SK-N-SH (cell line): ENCODE measurements at regions not wholly inside any gene's neighbourhood (a gene's known extent, or its start where the extent isn't known, plus 50 kb on each side); places are given as distances from the start of the nearest gene placed in this dataset.

Experiments
- CTCF ChIA-PET: fragments of 300-600, 350-600 bp; formaldehyde crosslinking; extraction: SDS; loops from one replicate; lab custom pipeline; 2021; lab: Yijun Ruan, JAX
- POLR2A ChIA-PET: fragments of 350-600 bp; sonication (Branson Sonifier 250); formaldehyde crosslinking; extraction: SDS; loops from one replicate; lab custom pipeline; 2020; ENCODE audit warnings: antibody characterized with exemption, inconsistent platforms; lab: Yijun Ruan, JAX
- DNase-seq: peaks from one replicate; pipeline ENCODE4 v3.0.0; 2012
- H2AFZ ChIP-seq: fragments of 200-600 bp; sonication (generic); 2 replicates; pipeline ENCODE4 v1.8.1; 2016; ENCODE audit warnings: antibody characterized with exemption, mild to moderate bottlenecking, low read depth
- H3F3A ChIP-seq: fragments of 200-600 bp; sonication (generic); replicated peaks from 2 replicates; pipeline ENCODE3; 2016; ENCODE audit warnings: antibody characterized with exemption, mild to moderate bottlenecking; ENCODE audit not compliant: insufficient read depth
- H3K27ac ChIP-seq, 2 experiments: fragments of 200-500 bp in 1 of 2; fragments of 200-600 bp in 1 of 2; sonication (Bioruptor generic) in 1 of 2; sonication (generic), shearing (Covaris generic) in 1 of 2; 2 replicates each; pipeline versions ENCODE4 v1.5.1 to v1.6.1; 2014 to 2016; ENCODE audit warnings: low read depth in 2 of 2, inconsistent platforms in 1 of 2, low read length in 1 of 2, mild to moderate bottlenecking in 1 of 2, mixed read lengths in 1 of 2
- H3K27me3 ChIP-seq: fragments of 200-600 bp; sonication (generic), shearing (Covaris generic); 2 replicates; pipeline ENCODE4 v1.6.1; 2016; ENCODE audit warnings: mixed run types; ENCODE audit not compliant: insufficient read depth
- H3K36me3 ChIP-seq, 2 experiments: fragments of 200-500 bp in 1 of 2; fragments of 200-600 bp in 1 of 2; sonication (Bioruptor generic) in 1 of 2; sonication (generic) in 1 of 2; replicated peaks in 1 of 2; 2 replicates each; pipeline versions ENCODE3 to v1.5.1; 2014 to 2016; ENCODE audit warnings: low read length in 1 of 2, mild to moderate bottlenecking in 1 of 2; ENCODE audit not compliant: insufficient read depth in 2 of 2, control insufficient read depth in 1 of 2
- H3K4me1 ChIP-seq, 2 experiments: fragments of 200-500 bp in 1 of 2; fragments of 200-600 bp in 1 of 2; sonication (Bioruptor generic) in 1 of 2; sonication (generic), shearing (Covaris generic) in 1 of 2; 2 replicates each; pipeline versions ENCODE4 v1.5.1 to v1.6.1; 2014 to 2016; ENCODE audit warnings: low read depth in 1 of 2, low read length in 1 of 2, mixed run types in 1 of 2; ENCODE audit not compliant: insufficient read depth in 2 of 2, control insufficient read depth in 1 of 2
- H3K4me2 ChIP-seq: fragments of 200-600 bp; sonication (generic), shearing (Covaris generic); 2 replicates; pipeline ENCODE4 v1.6.1; 2017; ENCODE audit warnings: mixed run types
- H3K4me3 ChIP-seq, 2 experiments: fragments of 200-500 bp in 1 of 2; fragments of 200-600 bp in 1 of 2; sonication (Bioruptor generic) in 1 of 2; sonication (generic), shearing (Covaris generic) in 1 of 2; 2 replicates each; pipeline versions ENCODE4 v1.5.1 to v1.8.1; 2014 to 2016; ENCODE audit warnings: low read depth in 2 of 2, inconsistent platforms in 1 of 2, low read length in 1 of 2, mild to moderate bottlenecking in 1 of 2, mixed read lengths in 1 of 2, moderate library complexity in 1 of 2
- H3K79me2 ChIP-seq: fragments of 200-600 bp; sonication (generic); 2 replicates; pipeline ENCODE4 v1.8.1; 2017; ENCODE audit warnings: mild to moderate bottlenecking; ENCODE audit not compliant: insufficient read depth
- H3K9ac ChIP-seq: fragments of 200-600 bp; sonication (generic); 2 replicates; pipeline ENCODE4 v1.6.1; 2017; ENCODE audit warnings: mixed run types
- H3K9me2 ChIP-seq: fragments of 200-600 bp; sonication (generic); 2 replicates; pipeline ENCODE4 v1.6.1; 2017; ENCODE audit warnings: mixed run types
- H3K9me3 ChIP-seq: fragments of 200-600 bp; sonication (generic); 2 replicates; pipeline ENCODE4 v1.6.1; 2017; ENCODE audit warnings: mixed run types, mild to moderate bottlenecking, moderate library complexity
- H4K20me1 ChIP-seq: fragments of 200-600 bp; sonication (generic); 2 replicates; pipeline ENCODE4 v1.6.1; 2017; ENCODE audit warnings: mild to moderate bottlenecking, mixed run types; ENCODE audit not compliant: insufficient read depth
- CTCF ChIP-seq: fragments of 200-600 bp; sonication (generic); IDR thresholded peaks from 2 replicates; pipeline ENCODE4 v1.6.1; 2017; ENCODE audit warnings: antibody characterized with exemption, mild to moderate bottlenecking, moderate library complexity
- GATA2 ChIP-seq: sonication (generic); formaldehyde crosslinking; IDR thresholded peaks from 2 replicates; pipeline ENCODE4 v1.5.0; 2020; ENCODE audit warnings: mild to moderate bottlenecking, missing genetic modification reagents
- MEF2A ChIP-seq: IDR thresholded peaks from 2 replicates; pipeline ENCODE4 v1.4.0; 2012; ENCODE audit warnings: low read depth, borderline replicate concordance
- NRF1 ChIP-seq: IDR thresholded peaks from 2 replicates; pipeline ENCODE4 v1.6.1; 2012; ENCODE audit warnings: low read depth, mild to moderate bottlenecking, low read length
- POLR2AphosphoS5 ChIP-seq: IDR thresholded peaks from 2 replicates; pipeline ENCODE4 v1.6.1; 2012; ENCODE audit warnings: low read depth, low read length
- RAD21 ChIP-seq: IDR thresholded peaks from 2 replicates; pipeline ENCODE4 v1.6.1; 2012; ENCODE audit warnings: mild to moderate bottlenecking, low read length
- RXRA ChIP-seq: IDR thresholded peaks from 2 replicates; pipeline ENCODE4 v1.4.0; 2012; ENCODE audit warnings: low read depth, mild to moderate bottlenecking, borderline replicate concordance
- TAF1 ChIP-seq: IDR thresholded peaks from 2 replicates; pipeline ENCODE4 v1.6.1; 2012; ENCODE audit warnings: low read depth, mild to moderate bottlenecking, low read length, moderate library complexity, borderline replicate concordance
- ZBTB33 ChIP-seq: IDR thresholded peaks from 2 replicates; pipeline ENCODE4 v1.4.0; 2012; ENCODE audit warnings: low read depth, borderline replicate concordance
- WGBS: methylation state at CpG from one replicate; pipeline ENCODE4 v1.1.6; 2017; ENCODE audit warnings: low lambda C conversion rate; 5-methylcytosine and 5-hydroxymethylcytosine counted together

GRCh38 chr1:82783044-82783443, 982.3 kb downstream of the ADGRL2 start:
- Histone ChIP-seq H2AFZ (no peak overlapping the region), H3K9ac (no peak overlapping the region), H3K9me3 (no peaks in the 10 kb centered on the region), H4K20me1 (no peaks in the 10 kb centered on the region), H3K9me2 (no peaks in the 10 kb centered on the region), H3K36me3 (no peaks in the 10 kb centered on the region), H3K79me2 (no peaks in the 10 kb centered on the region), H3K27ac (no peak overlapping the region), H3F3A (no peaks in the 10 kb centered on the region), H3K4me3 (no peak overlapping the region), H3K4me2 (no peak overlapping the region), H3K27me3 (no peaks in the 10 kb centered on the region), H3K4me1 (peaks cover 0 to 2% of the 10 kb centered on the region in 2 experiments; a peak in 2 of 4 replicates)
- 67% methylated on average over 5 of the region's 5 CpGs for WGBS
- TF ChIP-seq RAD21 (no peak), GATA2 (CRISPR knock-in tag) (no peak)
- ChIA-PET POLR2A (no interaction called here), CTCF (no interaction called here)
- DNase-seq = no peak

GRCh38 chr1:82782599-82782998, 981.9 kb downstream of the ADGRL2 start:
- Histone ChIP-seq H3K4me3 (no peak overlapping the region), H3K9ac (no peak overlapping the region), H3K4me1 (peaks cover 0 to 2% of the 10 kb centered on the region in 2 experiments; a peak in 2 of 4 replicates), H3K36me3 (no peaks in the 10 kb centered on the region), H3F3A (no peaks in the 10 kb centered on the region), H3K9me3 (no peaks in the 10 kb centered on the region), H3K27ac (no peak overlapping the region), H4K20me1 (no peaks in the 10 kb centered on the region), H3K27me3 (no peaks in the 10 kb centered on the region), H3K79me2 (no peaks in the 10 kb centered on the region), H3K9me2 (no peaks in the 10 kb centered on the region), H2AFZ (no peak overlapping the region), H3K4me2 (no peak overlapping the region)
- WGBS = 52% methylated on average over 2 of the region's 2 CpGs
- no peak for TF ChIP-seq TAF1
- no peak for TF ChIP-seq RXRA
- TF ChIP-seq NRF1 = no peak
- no peak for TF ChIP-seq MEF2A
- ChIA-PET CTCF (no interaction called here), POLR2A (no interaction called here)
- no peak for DNase-seq

GRCh38 chr1:82778612-82779011, 977.9 kb downstream of the ADGRL2 start:
- Histone ChIP-seq H3K9ac (no peak overlapping the region), H2AFZ (no peak overlapping the region), H3K4me1 (no peaks in the 10 kb centered on the region), H3K79me2 (no peaks in the 10 kb centered on the region), H3F3A (no peaks in the 10 kb centered on the region), H3K9me3 (no peaks in the 10 kb centered on the region), H3K27me3 (no peaks in the 10 kb centered on the region), H4K20me1 (no peaks in the 10 kb centered on the region), H3K36me3 (no peaks in the 10 kb centered on the region), H3K4me2 (no peak overlapping the region), H3K27ac (no peak overlapping the region), H3K4me3 (no peak overlapping the region), H3K9me2 (no peaks in the 10 kb centered on the region)
- CTCF ChIA-PET = interaction anchor here (1.0 to 2.5 kb wide), 2 partner anchors 9 to 14 kb away, joined by 3 to 6 read pairs; no protein-coding TSS in a partner anchor
- 37% methylated on average over 4 of the region's 4 CpGs for WGBS
- POLR2A ChIA-PET = no interaction called here
- TF ChIP-seq CTCF (peak; percentile 52), RAD21 (0 out of 2 replicates have a peak, but pooled peaks have one; percentile 14), POLR2AphosphoS5 (no peak), ZBTB33 (no peak)
- DNase-seq = no peak
